Mesodermal cell (in vitro differentiated cells): ENCODE measurements at regions not wholly inside any gene's neighbourhood (a gene's known extent, or its start where the extent isn't known, plus 50 kb on each side); places are given as distances from the start of the nearest gene placed in this dataset.

Source experiments
- H3K27ac ChIP-seq: 2 replicates; pipeline ENCODE4 v1.7.0; 2013; ENCODE audit warnings: mild to moderate bottlenecking, low read depth, low read length, moderate library complexity; ENCODE audit not compliant: severe bottlenecking
- H3K36me3 ChIP-seq: 2 replicates; pipeline ENCODE4 v1.7.1; 2013; ENCODE audit warnings: mild to moderate bottlenecking, low read length, moderate library complexity; ENCODE audit not compliant: control insufficient read depth, insufficient read depth
- H3K4me1 ChIP-seq: one replicate; pipeline ENCODE4 v1.7.1; 2013; ENCODE audit warnings: mild to moderate bottlenecking, low read length; ENCODE audit not compliant: insufficient read depth, control insufficient read depth, poor library complexity, severe bottlenecking
- H3K4me3 ChIP-seq: 2 replicates; pipeline ENCODE4 v1.7.0; 2013; ENCODE audit warnings: low read length, control low read depth, mild to moderate bottlenecking; ENCODE audit not compliant: insufficient read depth, poor library complexity, severe bottlenecking; ENCODE audit errors: extremely low read depth
- H3K9me3 ChIP-seq: 2 replicates; pipeline ENCODE4 v1.7.1; 2013; ENCODE audit warnings: mild to moderate bottlenecking, low read length, moderate library complexity; ENCODE audit not compliant: control insufficient read depth
- WGBS, 2 experiments: methylation state at CpG; one replicate each; pipeline ENCODE4 v1.1.5; 2013; ENCODE audit warnings: missing lambda C conversion rate in 2 of 2; ENCODE audit not compliant: insufficient coverage in 2 of 2; 5-methylcytosine and 5-hydroxymethylcytosine counted together

DNA sequence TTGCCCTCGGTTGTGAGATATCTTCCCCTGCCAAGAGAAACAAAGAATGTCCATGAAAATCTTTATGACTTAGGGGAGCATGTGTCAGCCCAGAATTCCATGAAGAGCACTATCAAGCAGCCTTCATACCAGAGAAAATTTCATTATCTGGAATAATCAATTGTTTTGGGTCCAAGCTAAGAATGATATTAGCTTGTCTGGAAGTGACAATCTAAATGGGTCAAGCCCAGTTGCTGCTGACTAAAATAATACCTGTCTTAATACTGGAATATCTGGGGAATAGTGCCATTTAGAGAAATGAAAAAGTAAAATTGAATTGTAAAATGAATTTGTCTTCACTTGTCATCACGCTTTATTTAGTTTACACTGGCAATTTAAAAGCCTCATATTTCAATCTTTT is 407.4 kb downstream of the PLA2G4A start:
- WGBS, 2 experiments, result no CpG with 5 or more reads among the region's 2 CpGs
- Histone ChIP-seq H3K4me3 (no peak overlapping the region), H3K4me1 (peaks cover 5% of the 10 kb centered on the region), H3K9me3 (no peaks in the 10 kb centered on the region), H3K27ac (no peak overlapping the region), H3K36me3 (no peaks in the 10 kb centered on the region)

DNA sequence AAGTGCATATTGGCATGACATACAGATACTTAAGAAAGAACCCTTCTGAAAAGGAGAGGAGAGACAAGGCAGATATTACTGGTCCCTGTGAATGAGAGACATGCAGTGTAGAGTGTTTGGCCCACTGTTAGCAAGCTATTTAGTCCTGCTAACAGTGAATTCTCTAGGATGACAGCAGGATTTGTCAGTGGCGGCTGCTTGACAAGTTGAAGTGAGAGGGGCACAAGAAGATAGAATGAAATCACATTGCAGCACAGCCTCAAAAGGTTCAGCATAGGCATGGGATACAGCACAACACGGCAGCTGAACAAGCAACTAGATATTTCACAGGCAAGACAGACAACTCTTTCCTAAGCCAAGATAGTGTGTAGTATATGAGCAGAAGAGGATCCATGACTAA is 407.9 kb downstream of the PLA2G4A start:
- no peak overlapping the region for H3K27ac ChIP-seq
- H3K9me3 ChIP-seq, result no peaks in the 10 kb centered on the region
- H3K4me1 ChIP-seq, result peaks cover 5% of the 10 kb centered on the region
- 71 to 88% methylated on average over 1 of the region's 2 CpGs for WGBS, 2 experiments
- H3K4me3 ChIP-seq, result no peak overlapping the region
- no peaks in the 10 kb centered on the region for H3K36me3 ChIP-seq

DNA sequence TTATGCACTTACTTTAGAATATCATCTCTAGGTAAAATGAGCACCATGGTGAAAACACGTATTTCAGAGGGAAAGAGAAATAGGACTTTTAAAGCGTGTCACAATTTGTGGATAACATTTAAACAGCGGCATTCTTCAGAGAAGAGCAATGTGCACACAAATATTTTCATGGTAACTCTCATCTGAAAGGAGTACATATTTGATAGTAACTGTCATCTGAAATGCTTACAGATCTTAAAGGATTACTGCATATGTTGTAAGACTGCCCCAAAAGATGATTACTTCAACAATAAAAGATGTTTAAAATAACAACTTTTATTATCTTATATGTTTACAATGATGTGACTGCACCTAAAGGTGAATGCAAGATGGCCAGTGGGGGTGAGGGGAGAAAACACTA is 408.8 kb downstream of the PLA2G4A start:
- Histone ChIP-seq H3K36me3 (no peaks in the 10 kb centered on the region), H3K4me3 (no peak overlapping the region), H3K27ac (no peak overlapping the region), H3K4me1 (peaks cover 5% of the 10 kb centered on the region), H3K9me3 (no peaks in the 10 kb centered on the region)
- 100% methylated on average over 1 of the region's 3 CpGs for WGBS, 2 experiments

DNA sequence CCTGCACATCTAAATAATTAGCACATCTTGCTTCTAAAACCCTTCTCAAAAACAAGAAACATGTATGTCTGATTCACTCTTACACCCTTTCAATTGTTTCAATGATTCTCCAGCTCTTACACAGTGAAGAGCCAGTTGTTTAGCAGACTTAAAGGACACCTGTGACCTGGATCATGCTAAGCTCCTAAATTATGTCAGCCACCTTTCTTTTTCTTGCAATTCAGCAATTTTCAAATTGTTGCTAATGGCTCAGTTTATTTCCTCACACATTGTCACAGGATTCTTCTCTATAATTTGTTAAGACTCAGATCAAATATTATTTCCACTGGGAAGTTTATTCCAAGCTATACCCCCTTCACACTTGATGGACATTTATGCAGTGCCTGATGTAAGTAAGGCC is 413.2 kb downstream of the PLA2G4A start:
- Histone ChIP-seq H3K4me1 (no peaks in the 10 kb centered on the region), H3K36me3 (no peaks in the 10 kb centered on the region), H3K4me3 (no peak overlapping the region), H3K9me3 (no peaks in the 10 kb centered on the region), H3K27ac (no peak overlapping the region)

DNA sequence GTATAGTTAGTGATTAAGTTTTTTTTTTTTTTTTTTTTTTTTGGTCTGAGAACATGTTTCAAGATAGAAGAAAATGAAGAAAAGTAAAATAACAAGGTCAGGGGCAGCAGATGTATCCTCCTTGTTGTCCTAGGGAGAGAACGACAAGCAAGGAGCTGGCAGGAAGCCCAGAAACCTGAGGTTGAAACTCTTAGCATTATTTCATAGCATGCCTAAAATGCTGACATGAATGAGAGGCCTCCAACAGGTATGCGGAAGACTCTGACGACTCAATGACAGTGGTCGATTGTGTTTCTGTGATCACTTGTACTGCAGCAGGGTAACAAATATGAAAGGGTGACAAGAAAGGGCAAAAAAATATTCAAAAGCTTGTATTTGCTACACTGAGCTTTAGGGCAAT is 415.9 kb downstream of the PLA2G4A start:
- WGBS, 2 experiments, result 55 to 68% methylated on average over 4 of the region's 4 CpGs
- Histone ChIP-seq H3K27ac (no peak overlapping the region), H3K4me3 (no peak overlapping the region), H3K36me3 (no peaks in the 10 kb centered on the region), H3K4me1 (no peaks in the 10 kb centered on the region), H3K9me3 (no peaks in the 10 kb centered on the region)

DNA sequence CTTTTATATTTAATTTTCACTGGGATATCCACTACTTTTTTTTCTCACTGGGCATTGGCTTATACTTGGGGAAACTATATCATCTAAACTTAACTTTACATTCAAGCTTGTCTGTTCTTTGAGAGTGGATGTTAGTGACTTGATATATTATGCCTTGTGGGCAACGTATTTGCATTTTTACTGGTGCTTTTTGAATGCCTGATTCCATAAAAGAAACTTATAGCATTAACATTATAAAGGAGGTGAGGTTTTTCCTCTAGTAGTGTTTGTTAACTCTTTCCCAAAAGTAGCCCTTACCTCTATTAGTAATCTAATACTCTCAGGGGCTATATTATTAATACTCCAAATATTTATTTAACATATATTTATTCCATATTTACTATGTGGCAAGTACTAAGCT is 416.5 kb downstream of the PLA2G4A start:
- H3K36me3 ChIP-seq, result no peaks in the 10 kb centered on the region
- H3K27ac ChIP-seq, result no peak overlapping the region
- H3K9me3 ChIP-seq, result no peaks in the 10 kb centered on the region
- no peak overlapping the region for H3K4me3 ChIP-seq
- no CpG with 5 or more reads among the region's 1 CpG for WGBS, 2 experiments
- H3K4me1 ChIP-seq, result no peaks in the 10 kb centered on the region

DNA sequence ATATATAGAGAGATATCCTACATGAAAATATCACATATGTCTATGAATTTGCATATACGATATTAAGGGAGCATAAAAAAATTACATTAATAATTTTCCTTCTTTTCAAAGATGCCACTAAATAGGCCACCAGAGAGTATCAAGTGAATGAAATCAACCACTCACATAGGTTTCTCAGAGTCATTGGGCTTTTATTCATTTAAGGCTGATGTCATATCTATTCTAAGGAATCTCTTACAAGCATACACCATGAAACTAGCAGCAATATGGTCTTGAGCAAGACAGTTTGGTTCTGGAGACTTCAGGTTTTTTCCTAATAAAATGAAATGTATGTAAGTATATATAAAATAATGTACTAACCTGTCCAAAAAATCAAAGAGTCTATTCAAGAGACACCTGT is 420.4 kb downstream of the PLA2G4A start:
- no CpG with 5 or more reads among the region's 1 CpG for WGBS, 2 experiments
- H3K9me3 ChIP-seq, result no peaks in the 10 kb centered on the region

DNA sequence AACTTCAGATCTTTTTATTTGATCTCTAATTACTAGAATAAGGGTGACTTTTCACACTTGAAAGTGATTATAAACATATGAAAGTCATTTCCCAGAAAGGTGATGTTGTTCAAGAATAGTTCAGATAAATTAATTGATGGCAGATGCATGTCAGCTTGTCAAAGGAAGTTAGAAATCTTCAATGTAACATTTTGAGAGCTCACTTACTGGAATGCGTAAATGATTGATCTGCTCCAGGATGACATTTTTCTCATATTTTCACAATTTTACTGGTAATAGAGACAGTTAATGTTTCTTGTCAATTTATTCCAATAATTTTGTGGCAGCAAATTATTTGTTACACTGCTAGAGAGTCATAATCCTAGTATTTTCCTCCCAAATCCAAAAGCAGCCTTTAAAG is 424.2 kb downstream of the PLA2G4A start:
- Histone ChIP-seq H3K4me3 (no peak overlapping the region), H3K27ac (no peak overlapping the region), H3K4me1 (no peaks in the 10 kb centered on the region), H3K36me3 (no peaks in the 10 kb centered on the region), H3K9me3 (no peaks in the 10 kb centered on the region)
- WGBS, 2 experiments, result no CpG with 5 or more reads among the region's 1 CpG

More for the DNA sequence above, 420.4 kb downstream of the PLA2G4A start:
- no peaks in the 10 kb centered on the region for H3K36me3 ChIP-seq
- H3K4me1 ChIP-seq, result no peaks in the 10 kb centered on the region
- no peak overlapping the region for H3K4me3 ChIP-seq
- no peak overlapping the region for H3K27ac ChIP-seq

DNA sequence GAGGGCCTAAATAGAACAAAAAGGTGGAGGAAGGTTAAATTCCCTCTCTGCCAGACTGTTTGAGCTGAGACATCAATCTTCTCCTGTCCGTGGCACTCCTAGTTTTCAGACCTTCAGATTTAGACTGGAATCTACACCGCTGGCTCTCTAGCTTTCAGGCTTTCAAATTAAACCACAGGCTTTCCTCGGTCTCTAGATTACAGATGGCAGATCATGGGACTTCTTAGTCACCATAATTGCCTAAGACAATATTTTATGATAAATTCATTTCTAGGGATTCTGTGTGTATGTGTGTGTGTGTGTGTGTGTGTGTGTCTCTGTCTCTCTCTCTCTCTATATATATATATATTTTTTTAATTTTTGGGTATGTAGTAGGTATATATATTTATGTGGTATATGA is 428.7 kb downstream of the PLA2G4A start:
- Histone ChIP-seq H3K27ac (no peak overlapping the region), H3K4me3 (no peak overlapping the region), H3K9me3 (no peaks in the 10 kb centered on the region), H3K4me1 (no peaks in the 10 kb centered on the region), H3K36me3 (no peaks in the 10 kb centered on the region)
- 83 to 92% methylated on average over 2 of the region's 3 CpGs for WGBS, 2 experiments

DNA sequence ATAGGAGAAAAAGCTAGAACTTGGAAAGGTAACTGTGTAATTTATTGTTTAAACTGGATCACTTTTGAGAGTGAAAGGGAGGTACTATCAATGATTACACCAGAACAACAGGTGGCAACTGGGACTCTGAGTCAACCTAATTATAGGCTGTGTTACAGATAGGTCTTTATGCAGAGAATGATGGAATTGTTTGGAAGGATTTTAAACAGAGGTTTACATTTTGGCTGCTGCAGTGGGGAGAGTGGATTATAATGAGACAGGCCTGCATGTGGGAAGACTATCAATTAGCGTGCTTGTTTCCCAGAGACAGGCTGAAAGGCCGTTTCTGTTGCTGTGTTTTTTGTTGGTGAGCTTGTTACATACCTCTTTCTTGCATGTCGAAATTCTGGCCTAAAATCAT is 432.9 kb downstream of the PLA2G4A start:
- Histone ChIP-seq H3K4me3 (no peak overlapping the region), H3K27ac (no peak overlapping the region), H3K4me1 (peaks cover 12% of the 10 kb centered on the region), H3K36me3 (no peaks in the 10 kb centered on the region), H3K9me3 (no peaks in the 10 kb centered on the region)
- WGBS, 2 experiments, result 73 to 100% methylated on average over 1 to 2 of the region's 3 CpGs

DNA sequence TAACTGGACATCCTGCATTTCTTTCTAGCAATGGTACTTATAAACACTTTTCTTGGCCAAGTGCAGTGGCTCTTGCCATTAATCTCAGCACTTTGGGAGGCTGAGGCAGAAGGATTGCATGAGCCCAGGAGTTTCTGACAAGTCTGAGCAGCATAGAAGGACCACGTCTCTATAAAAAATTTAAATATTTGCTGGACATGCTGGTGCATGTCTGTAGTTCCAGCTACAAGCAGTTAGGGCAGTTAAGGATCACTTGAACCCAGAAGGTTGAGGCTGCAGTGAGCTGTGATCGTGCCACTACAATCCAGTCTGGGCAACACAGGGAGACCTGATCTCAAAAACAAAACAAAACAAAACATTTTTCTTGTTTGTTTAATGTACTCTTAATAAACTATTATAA is 434.0 kb downstream of the PLA2G4A start:
- no peak overlapping the region for H3K4me3 ChIP-seq
- H3K9me3 ChIP-seq, result no peaks in the 10 kb centered on the region
- H3K27ac ChIP-seq, result no peak overlapping the region
- H3K36me3 ChIP-seq, result no peaks in the 10 kb centered on the region
- peaks cover 23% of the 10 kb centered on the region for H3K4me1 ChIP-seq
- 88% methylated on average over 1 of the region's 2 CpGs; no CpG with 5 or more reads in 1 of the 2 experiments for WGBS, 2 experiments
